K562 (cell line): ENCODE measurements at regions not wholly inside any gene's neighbourhood (a gene's known extent, or its start where the extent isn't known, plus 50 kb on each side); places are given as distances from the start of the nearest gene placed in this dataset.

Source experiments
- ATAC-seq: fragments of 200-7000 bp; cut with Tn5 transposase; 3 replicates; pipeline ENCODE4 v1.9.1; 2020; ENCODE audit warnings: moderate library complexity
- BruUV-seq: library from RNA; stranded (reverse); fragments of 400-500 nt; replicated peaks from 2 replicates; lab custom pipeline; 2021; lab: Mats Ljungman, UMichigan
- CTCF ChIA-PET: fragments of 300-600 bp; formaldehyde crosslinking; extraction: SDS; loops from one replicate; lab custom pipeline; 2021; ENCODE audit warnings: low intra/inter-chr PET ratio; lab: Yijun Ruan, JAX
- POLR2A ChIA-PET: fragments of 300-600, 350-650 bp; sonication (Branson Sonifier 250); formaldehyde crosslinking; extraction: SDS; loops from one replicate; lab custom pipeline; 2021; ENCODE audit warnings: antibody characterized with exemption, inconsistent platforms; lab: Yijun Ruan, JAX
- DNase-seq, 4 experiments: peaks; one replicate each; pipeline versions ENCODE4 v3.0.0 to v3.0.0-alpha.2; 2011 to 2018; ENCODE audit warnings: low spot score in 3 of 4, mixed read lengths in 3 of 4; ENCODE audit errors: extremely low read depth in 1 of 4
- FAIRE-seq: peaks from 2 replicates; lab custom pipeline; 2011; peaks lifted over from hg19 to GRCh38; lab: Jason Lieb, UNC
- H2AFZ ChIP-seq: 2 replicates; pipeline ENCODE4 v1.6.0; 2011; ENCODE audit warnings: low read depth, low read length, control low read depth, inconsistent platforms
- H3K27ac ChIP-seq: fragments of 200-600 bp; 3 replicates; pipeline ENCODE4 v1.8.0; 2011; ENCODE audit warnings: low read depth, mild to moderate bottlenecking, control low read depth, inconsistent platforms, low read length, moderate library complexity, mixed read lengths; ENCODE audit errors: extremely low read depth
- H3K27me3 ChIP-seq, 2 experiments: fragments of 300-600 bp in 1 of 2; 2 replicates in 1 of 2; 3 replicates in 1 of 2; pipeline versions ENCODE4 v1.6.0 to v1.8.0; 2011; ENCODE audit warnings: inconsistent platforms in 2 of 2, low read length in 2 of 2, mild to moderate bottlenecking in 1 of 2, mixed read lengths in 1 of 2, moderate library complexity in 1 of 2; ENCODE audit not compliant: control insufficient read depth in 2 of 2, insufficient read depth in 2 of 2
- H3K36me3 ChIP-seq: fragments of 300-600 bp; 3 replicates; pipeline ENCODE4 v1.8.0; 2011; ENCODE audit warnings: mild to moderate bottlenecking, low read length, inconsistent platforms; ENCODE audit not compliant: control insufficient read depth, insufficient read depth
- H3K4me1 ChIP-seq, 2 experiments: fragments of 200-600 bp in 1 of 2; replicated peaks in 1 of 2; 2 replicates in 1 of 2; 3 replicates in 1 of 2; pipeline versions ENCODE4 v1.5.1 to v1.8.0; 2011; ENCODE audit warnings: inconsistent platforms in 2 of 2, low read length in 2 of 2, mild to moderate bottlenecking in 1 of 2, mixed read lengths in 1 of 2, moderate library complexity in 1 of 2; ENCODE audit not compliant: control insufficient read depth in 2 of 2, insufficient read depth in 2 of 2
- H3K4me2 ChIP-seq: 2 replicates; pipeline ENCODE4 v1.6.1; 2011; ENCODE audit warnings: low read length, control low read depth, inconsistent platforms, mixed read lengths; ENCODE audit not compliant: insufficient read depth
- H3K4me3 ChIP-seq: fragments of 200-600 bp; sonication (generic), shearing (Covaris generic); 2 replicates; pipeline ENCODE4 v1.5.1; 2016; ENCODE audit warnings: control low read depth, inconsistent platforms
- H3K79me2 ChIP-seq: fragments of 200-600 bp; 3 replicates; pipeline ENCODE4 v1.8.0; 2011; ENCODE audit warnings: low read length, inconsistent platforms; ENCODE audit not compliant: control insufficient read depth, insufficient read depth
- H3K9ac ChIP-seq, 2 experiments: 2 replicates each; pipeline versions ENCODE4 v1.6.0 to v1.6.1; 2011; ENCODE audit warnings: low read depth in 2 of 2, low read length in 2 of 2, control low read depth in 1 of 2, inconsistent platforms in 1 of 2, mild to moderate bottlenecking in 1 of 2, mixed read lengths in 1 of 2; ENCODE audit not compliant: insufficient read depth in 1 of 2
- H3K9me1 ChIP-seq: one replicate; pipeline ENCODE4 v1.6.0; 2011; ENCODE audit warnings: inconsistent platforms, mild to moderate bottlenecking, low read length, moderate library complexity; ENCODE audit not compliant: control insufficient read depth, insufficient read depth
- H3K9me3 ChIP-seq: replicated peaks from 2 replicates; pipeline ENCODE4 v1.5.1; 2011; ENCODE audit warnings: low read depth, low read length, inconsistent platforms; ENCODE audit not compliant: control insufficient read depth, insufficient read depth
- H4K20me1 ChIP-seq: replicated peaks from 2 replicates; pipeline ENCODE4 v1.6.1; 2011; ENCODE audit warnings: low read length, inconsistent platforms, mixed read lengths; ENCODE audit not compliant: control insufficient read depth, insufficient read depth
- ARID3B ChIP-seq: fragments of 250-450 bp; sonication (Bioruptor Pico); IDR thresholded peaks from 2 replicates; pipeline ENCODE4 v1.4.0; 2020; ENCODE audit warnings: borderline replicate concordance
- BRCA1 ChIP-seq, 2 experiments: fragments of 450-650 bp in 1 of 2; sonication (generic) in 1 of 2; formaldehyde crosslinking in 1 of 2; IDR thresholded peaks; 2 replicates each; pipeline versions ENCODE4 v1.5.0 to v1.6.1; 2017 to 2020; ENCODE audit warnings: mild to moderate bottlenecking in 1 of 2, missing genetic modification reagents in 1 of 2
- ILK ChIP-seq: fragments of 450-650 bp; IDR thresholded peaks from 2 replicates; pipeline ENCODE4 v1.6.1; 2016; ENCODE audit warnings: missing genetic modification characterization, low read depth, mild to moderate bottlenecking, missing compliant biosample characterization, moderate library complexity, borderline replicate concordance
- MLX ChIP-seq, 2 experiments: fragments of 450-650 bp in 1 of 2; sonication (generic) in 1 of 2; formaldehyde crosslinking; conservative IDR thresholded peaks; 2 replicates each; pipeline versions ENCODE4 v1.4.0 to v1.8.1; 2020 to 2022; ENCODE audit warnings: mild to moderate bottlenecking in 1 of 2, missing genetic modification reagents in 1 of 2
- NFYB ChIP-seq: IDR thresholded peaks from 2 replicates; pipeline ENCODE4 v1.6.1; 2011; ENCODE audit warnings: mild to moderate bottlenecking, moderate library complexity; ENCODE audit not compliant: insufficient read length; ENCODE audit errors: extremely low read depth
- PHTF2 ChIP-seq: fragments of 250-450 bp; sonication (Bioruptor Pico); IDR thresholded peaks from 2 replicates; pipeline ENCODE4 v1.5.0; 2021; ENCODE audit warnings: mild to moderate bottlenecking
- POLR2A ChIP-seq: fragments of 450-650 bp; conservative IDR thresholded peaks from 2 replicates; pipeline ENCODE4 v1.6.1; 2016
- TSHZ1 ChIP-seq: fragments of 250-450 bp; sonication (Bioruptor Pico); IDR thresholded peaks from 2 replicates; pipeline ENCODE4 v1.4.0; 2020; ENCODE audit warnings: mild to moderate bottlenecking, moderate library complexity
- ZNF165 ChIP-seq: fragments of 250-450 bp; sonication (Bioruptor Pico); IDR thresholded peaks from 2 replicates; pipeline ENCODE4 v1.4.0; 2020; ENCODE audit warnings: borderline replicate concordance
- ZNF184 ChIP-seq: sonication (generic); formaldehyde crosslinking; IDR thresholded peaks from 2 replicates; pipeline ENCODE4 v1.5.0; 2020; ENCODE audit warnings: missing genetic modification reagents
- WGBS: fragments of 100-300 bp; shearing (Covaris generic); methylation state at CpG from one replicate; pipeline ENCODE4 v1.1.6; 2016; ENCODE audit warnings: low coverage, mixed read lengths; ENCODE audit not compliant: insufficient coverage; ENCODE audit errors: missing lambda C conversion rate; 5-methylcytosine and 5-hydroxymethylcytosine counted together
- in situ Hi-C: fragments of 300-500 bp; cut with MboI; formaldehyde crosslinking; loops from 4 replicates; pipeline ENCODE4 v1.15.0; 2018; ENCODE audit warnings: inconsistent platforms, mixed read lengths
- intact Hi-C: fragments of 100-400 bp; cut with micrococcal nuclease; formaldehyde crosslinking; loops from 2 replicates; pipeline ENCODE4 v1.14.2; 2022

GRCh38 chr6:14255916-14256315 lies 138.3 kb downstream of the CD83 start:
- WGBS = 2% methylated on average over 6 of the region's 6 CpGs
- no peak overlapping the region for H3K4me2 ChIP-seq
- FAIRE-seq (no peak), DNase-seq (no peak), ATAC-seq (no peak; the same call in 2 of the 3 replicates)
- no peak overlapping the region for H3K9ac ChIP-seq
- H3K27ac ChIP-seq = no peak overlapping the region
- H3K9me3 ChIP-seq = no peaks in the 10 kb centered on the region
- no peaks in the 10 kb centered on the region for H3K9me1 ChIP-seq
- peaks cover 3 to 17% of the 10 kb centered on the region in 2 experiments; a peak in 4 of 5 replicates for H3K27me3 ChIP-seq
- H2AFZ ChIP-seq = no peak overlapping the region
- no peaks in the 10 kb centered on the region for H3K36me3 ChIP-seq
- POLR2A ChIA-PET = interaction anchor here (0.5 to 1.1 kb wide), 2 partner anchors 15 to 54 kb away, joined by 3 to 4 read pairs; no protein-coding TSS in a partner anchor
- H4K20me1 ChIP-seq = no peaks in the 10 kb centered on the region
- no peaks in the 10 kb centered on the region for H3K79me2 ChIP-seq
- no peaks in the 10 kb centered on the region for H3K4me1 ChIP-seq
- CTCF ChIA-PET = no interaction called here
- no peak for TF ChIP-seq MLX (CRISPR knock-in tag; conservative IDR thresholded peaks at IDR 0.05)
- no peak for TF ChIP-seq POLR2A
- no peak for TF ChIP-seq NFYB
- no TSS peak for BruUV-seq
- intact Hi-C loops = no loop called here
- H3K4me3 ChIP-seq = no peak overlapping the region
- in situ Hi-C loops = no loop called here

GRCh38 chr6:14258117-14258516 lies 140.5 kb downstream of the CD83 start:
- no TSS peak for BruUV-seq
- POLR2A ChIA-PET = interaction anchor here (0.6 kb wide), 1 partner anchor 1132 kb away, joined by 3 read pairs; no protein-coding TSS in a partner anchor
- Histone ChIP-seq H4K20me1 (no peaks in the 10 kb centered on the region), H3K27me3 (peaks cover 3 to 12% of the 10 kb centered on the region in 2 experiments; a peak in 3 of 5 replicates), H3K4me1 (no peaks in the 10 kb centered on the region), H3K9me1 (no peaks in the 10 kb centered on the region), H3K36me3 (no peaks in the 10 kb centered on the region), H3K4me2 (no peak overlapping the region), H3K27ac (no peak overlapping the region), H2AFZ (no peak overlapping the region), H3K9ac (no peak overlapping the region), H3K9me3 (no peaks in the 10 kb centered on the region), H3K79me2 (no peaks in the 10 kb centered on the region), H3K4me3 (no peak overlapping the region)
- WGBS = 3% methylated on average over 2 of the region's 2 CpGs
- DNase-seq (no peak), ATAC-seq (no peak), FAIRE-seq (no peak)
- intact Hi-C loops (no loop called here), in situ Hi-C loops (no loop called here)
- CTCF ChIA-PET = no interaction called here
- TF ChIP-seq TSHZ1 (CRISPR knock-in tag) (no peak), ARID3B (no peak), ZNF165 (CRISPR knock-in tag) (no peak), ZNF184 (CRISPR knock-in tag) (no peak), BRCA1 (IDR thresholded peaks at IDR 0.05) (no peak), BRCA1 (CRISPR knock-in tag; IDR thresholded peaks at IDR 0.05) (no peak), PHTF2 (CRISPR knock-in tag) (no peak), ILK (tag) (no peak)
